Right lung (tissue), 2 donors: ENCODE measurements at regions not wholly inside any gene's neighbourhood (a gene's known extent, or its start where the extent isn't known, plus 50 kb on each side); places are given as distances from the start of the nearest gene placed in this dataset.

ENCODE experiments used
- DNase-seq, 2 donors: peaks; one replicate each; pipeline ENCODE4 v3.0.0-alpha.2; 2013

- no peak for DNase-seq
Measured at GRCh38 chr15:72920551-72920950, 131.7 kb upstream of the NEO1 start.

GRCh38 chr15:72919936-72920465 is 132.3 kb upstream of the NEO1 start:
- DNase-seq: no peak

GRCh38 chr15:72916897-72917296 is 133.3 kb upstream of the ADPGK start:
- DNase-seq: no peak

- DNase-seq: no peak
Measured at GRCh38 chr15:72916378-72916777, 132.8 kb upstream of the ADPGK start.

- DNase-seq: no peak
Measured at GRCh38 chr15:72915843-72916242, 132.3 kb upstream of the ADPGK start.

- no peak for DNase-seq
Measured at GRCh38 chr15:72912996-72913395, 129.4 kb upstream of the ADPGK start.

GRCh38 chr15:72912121-72912520 is 128.6 kb upstream of the ADPGK start:
- DNase-seq: no peak

- DNase-seq: no peak
Measured at GRCh38 chr15:72911626-72912025, 128.1 kb upstream of the ADPGK start.

- DNase-seq: no peak
Measured at GRCh38 chr15:72908713-72909112, 125.2 kb upstream of the ADPGK start.

- DNase-seq: peak; percentile 35 to 37
Measured at GRCh38 chr15:72907733-72908132, 124.2 kb upstream of the ADPGK start.

- no peak for DNase-seq
Measured at GRCh38 chr15:72902919-72903260, 119.3 kb upstream of the ADPGK start.

- peak in 1 of 2 donors; percentile 22 for DNase-seq
Measured at GRCh38 chr15:72902245-72902918, 118.8 kb upstream of the ADPGK start.

GRCh38 chr15:72892986-72893385 is 109.4 kb upstream of the ADPGK start:
- DNase-seq: no peak

- no peak for DNase-seq
Measured at GRCh38 chr15:72890043-72890442, 106.5 kb upstream of the ADPGK start.

GRCh38 chr15:72889545-72889944 is 106.0 kb upstream of the ADPGK start:
- no peak for DNase-seq

- no peak for DNase-seq
Measured at GRCh38 chr15:72888811-72889210, 105.3 kb upstream of the ADPGK start.

- no peak for DNase-seq
Measured at GRCh38 chr15:72888211-72888610, 104.7 kb upstream of the ADPGK start.

GRCh38 chr15:72887376-72887775 is 103.8 kb upstream of the ADPGK start:
- no peak for DNase-seq

GRCh38 chr15:72884311-72884710 is 100.8 kb upstream of the ADPGK start:
- no peak for DNase-seq

- DNase-seq: no peak
Measured at GRCh38 chr15:72873379-72874233, 90.0 kb upstream of the ADPGK start.

- DNase-seq: no peak
Measured at GRCh38 chr15:72872066-72872845, 88.7 kb upstream of the ADPGK start.

GRCh38 chr15:72866866-72867616 is 83.5 kb upstream of the ADPGK start:
- no peak for DNase-seq
